Lung (tissue), 11 donors: ENCODE measurements at regions not wholly inside any gene's neighbourhood (a gene's known extent, or its start where the extent isn't known, plus 50 kb on each side); places are given as distances from the start of the nearest gene placed in this dataset.
"Not testable (repeated sequence)": the region's sequence is repeated elsewhere in the genome, so short reads cannot be mapped to it uniquely, and the experiment has no call there.

Source experiments
- ATAC-seq: fragments of 200-7000 bp; cut with Tn5 transposase; one replicate; pipeline ENCODE4 v1.9.1; 2020; ENCODE audit warnings: moderate number of reproducible peaks; ENCODE audit not compliant: insufficient read depth, low FRiP score
- DNase-seq, 3 donors: peaks; one replicate each; pipeline ENCODE4 v3.0.0-alpha.2; 2013 to 2017
- H3K27ac ChIP-seq, 2 donors: one replicate each; pipeline ENCODE4 v1.5.1; 2013; ENCODE audit warnings: mild to moderate bottlenecking in 2 of 2, moderate library complexity in 2 of 2, control low read depth in 1 of 2, inconsistent platforms in 1 of 2, low read depth in 1 of 2, low read length in 1 of 2
- H3K27me3 ChIP-seq, 3 donors: one replicate each; pipeline ENCODE4 v1.5.1; 2013; ENCODE audit warnings: low read length in 2 of 3; ENCODE audit not compliant: control insufficient read depth in 3 of 3, insufficient read depth in 3 of 3
- H3K36me3 ChIP-seq, 4 donors: one replicate each; pipeline ENCODE4 v1.5.1; 2013; ENCODE audit warnings: low read length in 4 of 4, mild to moderate bottlenecking in 1 of 4, moderate library complexity in 1 of 4; ENCODE audit not compliant: control insufficient read depth in 4 of 4, insufficient read depth in 4 of 4
- H3K4me1 ChIP-seq, 5 donors: one replicate each; pipeline ENCODE4 v1.5.1; 2013; ENCODE audit warnings: low read length in 5 of 5, mild to moderate bottlenecking in 2 of 5, moderate library complexity in 1 of 5; ENCODE audit not compliant: control insufficient read depth in 5 of 5, insufficient read depth in 5 of 5
- H3K4me3 ChIP-seq: one replicate; pipeline ENCODE4 v1.5.1; 2013; ENCODE audit warnings: mild to moderate bottlenecking, control low read depth, moderate library complexity
- H3K9ac ChIP-seq, 2 donors: one replicate each; pipeline ENCODE4 v1.5.1; 2013; ENCODE audit warnings: low read length in 2 of 2, control low read depth in 1 of 2; ENCODE audit not compliant: insufficient read depth in 1 of 2
- H3K9me3 ChIP-seq, 4 donors: one replicate each; pipeline ENCODE4 v1.5.1; 2013; ENCODE audit warnings: low read length in 3 of 4, mild to moderate bottlenecking in 1 of 4, moderate library complexity in 1 of 4; ENCODE audit not compliant: control insufficient read depth in 4 of 4, insufficient read depth in 3 of 4
- CTCF ChIP-seq: IDR thresholded peaks from 2 replicates; pipeline ENCODE4 v1.5.1; 2012; ENCODE audit warnings: mild to moderate bottlenecking; ENCODE audit errors: control extremely low read depth, extremely low read depth
- WGBS, 2 donors: extraction: QIAGEN DNeasy Blood & Tissue Kit; methylation state at CpG; one replicate each; pipeline ENCODE4 v1.1.7; 2013; 5-methylcytosine and 5-hydroxymethylcytosine counted together
- donor health status: control.
- donor health status: control.
- donor health status: Bipolar disorder and iron deficiency.
- donor health status: healthy.
- donor health status: DM: yes; HTN: yes; CAD: no.

- Histone ChIP-seq H3K4me3 (no peak overlapping the region), H3K9me3 (no peaks in the 10 kb centered on the region), H3K9ac (no peak overlapping the region), H3K27me3 (no peaks in the 10 kb centered on the region), H3K27ac (no peak overlapping the region), H3K4me1 (peaks cover 0 to 17% (median 5%) of the 10 kb centered on the region in 5 donors), H3K36me3 (no peaks in the 10 kb centered on the region)
- no peak for TF ChIP-seq CTCF
- DNase-seq (no peak), ATAC-seq (no peak)
- WGBS, 2 donors = 78 to 86% methylated on average over 10 of the region's 10 CpGs
Observed at GRCh38 chr6:33888183-33888582, 84.4 kb upstream of the MLN start.

- Histone ChIP-seq H3K36me3 (no peaks in the 10 kb centered on the region), H3K9ac (no peak overlapping the region), H3K9me3 (no peaks in the 10 kb centered on the region), H3K27me3 (no peaks in the 10 kb centered on the region), H3K27ac (peak overlapping the region in 1 of 2 donors; percentile 55), H3K4me1 (peaks cover 3 to 24% (median 5%) of the 10 kb centered on the region in 5 donors), H3K4me3 (no peak overlapping the region)
- DNase-seq (peak; percentile 77 to 83 (median 80)), ATAC-seq (no peak)
- 59 to 65% methylated on average over 11 of the region's 11 CpGs for WGBS, 2 donors
- no peak for TF ChIP-seq CTCF
Observed at GRCh38 chr6:33886673-33887144, 82.9 kb upstream of the MLN start.

GRCh38 chr6:33885132-33886057, 81.6 kb upstream of the MLN start:
- no peak overlapping the region for H3K27ac ChIP-seq
- H3K4me1 ChIP-seq = peaks cover 3 to 29% (median 5%) of the 10 kb centered on the region in 5 donors
- H3K27me3 ChIP-seq = no peaks in the 10 kb centered on the region
- DNase-seq (no peak), ATAC-seq (no peak)
- TF ChIP-seq CTCF = no peak
- no peaks in the 10 kb centered on the region for H3K9me3 ChIP-seq
- WGBS, 2 donors = 81 to 89% methylated on average over 5 of the region's 5 CpGs
- H3K9ac ChIP-seq = no peak overlapping the region
- no peaks in the 10 kb centered on the region for H3K36me3 ChIP-seq
- no peak overlapping the region for H3K4me3 ChIP-seq

GRCh38 chr6:33883621-33884020, 79.8 kb upstream of the MLN start:
- 70 to 89% methylated on average over 4 of the region's 4 CpGs for WGBS, 2 donors
- H3K9ac ChIP-seq, H3K27ac ChIP-seq: not testable (repeated sequence)

More at GRCh38 chr6:33883621-33884020, 79.8 kb upstream of the MLN start:
- peaks cover 3 to 26% (median 5%) of the 10 kb centered on the region in 5 donors for H3K4me1 ChIP-seq
- H3K27me3 ChIP-seq, DNase-seq, ATAC-seq, H3K36me3 ChIP-seq, H3K4me3 ChIP-seq, H3K9me3 ChIP-seq: not testable (repeated sequence)
